ENCODE measurements at regions not wholly inside any gene's neighbourhood (a gene's known extent, or its start where the extent isn't known, plus 50 kb on each side); places are given as distances from the start of the nearest gene placed in this dataset.

DNA sequence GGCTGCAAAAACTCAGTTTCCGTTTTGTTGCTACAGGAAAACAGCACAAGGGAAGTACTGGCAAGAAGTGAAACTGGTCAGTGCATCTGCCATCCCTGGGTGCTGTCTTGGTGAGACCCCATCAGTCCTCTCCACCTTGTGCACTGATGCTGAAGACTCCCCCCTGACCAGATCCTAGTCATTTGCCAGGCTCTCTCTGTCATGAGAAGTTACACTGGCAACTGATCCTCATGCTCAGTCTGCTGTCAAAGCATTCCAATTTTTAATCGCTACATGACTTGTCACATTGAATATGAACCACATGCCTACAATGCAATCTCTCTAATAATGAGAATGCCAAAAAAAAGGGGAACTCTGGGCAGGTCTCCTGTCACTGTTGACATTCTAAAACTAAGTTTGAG, 296.5 kb downstream of the ZIC1 start:
- no peak; the same call in 1 of the 3 replicates for ATAC-seq
- RAD21 ChIA-PET (ENCODE audit: unreplicated experiment) = no interaction called here
- POLR2A ChIA-PET = no interaction called here
- no peak for FAIRE-seq
- CTCF ChIA-PET = no interaction called here
- Histone ChIP-seq H3K4me1 (ENCODE audit: control insufficient read depth, insufficient read depth, low read length) (no peaks in the 10 kb centered on the region), H3K36me3 (ENCODE audit: control insufficient read depth in 2 of 2, insufficient read depth in 2 of 2, low read length in 1 of 2) (no peaks in the 10 kb centered on the region), H3K27me3 (replicated peaks in 1 of 2; ENCODE audit: control insufficient read depth in 2 of 2, insufficient read depth in 2 of 2, low read length in 1 of 2) (no peaks in the 10 kb centered on the region), H3K9me3 (replicated peaks; ENCODE audit: control insufficient read depth, insufficient read depth, low read length) (no peaks in the 10 kb centered on the region), H4K20me1 (ENCODE audit: control insufficient read depth, insufficient read depth) (no peaks in the 10 kb centered on the region), H3K79me2 (ENCODE audit: control insufficient read depth, insufficient read depth, low read length) (no peaks in the 10 kb centered on the region), H3K4me2 (ENCODE audit: control insufficient read depth, insufficient read depth) (no peak overlapping the region), H2AFZ (ENCODE audit: control insufficient read depth, low read depth, low read length) (no peak overlapping the region), H3K27ac (ENCODE audit: control insufficient read depth, insufficient read depth) (no peak overlapping the region), H3K9ac (ENCODE audit: control insufficient read depth, insufficient read depth, low read length) (no peak overlapping the region), H3K4me3 (no peak overlapping the region)
- no peak for DNase-seq (ENCODE audit: low read depth, low spot score)
- in situ Hi-C loops (cut with MboI) = no loop called here
- intact Hi-C loops (cut with micrococcal nuclease; ENCODE audit: unreplicated experiment) = no loop called here
- SMC1A ChIA-PET (ENCODE audit: uncharacterized antibody, unreplicated experiment) = no interaction called here
- BruUV-seq (replicated peaks) = no TSS peak
- TF ChIP-seq CBX5 (IDR thresholded peaks at IDR 0.05; ENCODE audit: low read depth) (no peak), POLR2AphosphoS5 (IDR thresholded peaks at IDR 0.05; ENCODE audit: low read length) (no peak), RB1 (IDR thresholded peaks at IDR 0.05; ENCODE audit: borderline replicate concordance) (no peak), RCOR1 (conservative IDR thresholded peaks at IDR 0.05; ENCODE audit: low read depth, low read length) (no peak), CHD4 (IDR thresholded peaks at IDR 0.05) (no peak), CBFB (IDR thresholded peaks at IDR 0.05; ENCODE audit: low read depth) (no peak), POLR2AphosphoS2 (IDR thresholded peaks at IDR 0.05; ENCODE audit: low read depth, low read length) (no peak), RAD21 (IDR thresholded peaks at IDR 0.05; ENCODE audit: insufficient read depth, low read depth, low read length) (no peak), POU2F2 (IDR thresholded peaks at IDR 0.05; ENCODE audit: borderline replicate concordance, low read depth, low read length) (no peak), CHD2 (IDR thresholded peaks at IDR 0.05; ENCODE audit: borderline replicate concordance, low read depth, low read length) (no peak), TAF1 (IDR thresholded peaks at IDR 0.05; ENCODE audit: borderline replicate concordance, low read depth, low read length) (no peak), KLF5 (IDR thresholded peaks at IDR 0.05; ENCODE audit: partially characterized antibody) (no peak), JUNB (IDR thresholded peaks at IDR 0.05) (no peak), SMAD1 (IDR thresholded peaks at IDR 0.05; ENCODE audit: low read depth, partially characterized antibody) (no peak), SMAD5 (IDR thresholded peaks at IDR 0.05; ENCODE audit: low read depth) (no peak), DPF2 (IDR thresholded peaks at IDR 0.05) (no peak)
- TF ChIP-seq, protein P1, sequence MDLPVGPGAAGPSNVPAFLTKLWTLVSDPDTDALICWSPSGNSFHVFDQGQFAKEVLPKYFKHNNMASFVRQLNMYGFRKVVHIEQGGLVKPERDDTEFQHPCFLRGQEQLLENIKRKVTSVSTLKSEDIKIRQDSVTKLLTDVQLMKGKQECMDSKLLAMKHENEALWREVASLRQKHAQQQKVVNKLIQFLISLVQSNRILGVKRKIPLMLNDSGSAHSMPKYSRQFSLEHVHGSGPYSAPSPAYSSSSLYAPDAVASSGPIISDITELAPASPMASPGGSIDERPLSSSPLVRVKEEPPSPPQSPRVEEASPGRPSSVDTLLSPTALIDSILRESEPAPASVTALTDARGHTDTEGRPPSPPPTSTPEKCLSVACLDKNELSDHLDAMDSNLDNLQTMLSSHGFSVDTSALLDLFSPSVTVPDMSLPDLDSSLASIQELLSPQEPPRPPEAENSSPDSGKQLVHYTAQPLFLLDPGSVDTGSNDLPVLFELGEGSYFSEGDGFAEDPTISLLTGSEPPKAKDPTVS (IDR thresholded peaks at IDR 0.05; ENCODE audit: low read depth, low read length) = no peak
- TF ChIP-seq, protein P2, sequence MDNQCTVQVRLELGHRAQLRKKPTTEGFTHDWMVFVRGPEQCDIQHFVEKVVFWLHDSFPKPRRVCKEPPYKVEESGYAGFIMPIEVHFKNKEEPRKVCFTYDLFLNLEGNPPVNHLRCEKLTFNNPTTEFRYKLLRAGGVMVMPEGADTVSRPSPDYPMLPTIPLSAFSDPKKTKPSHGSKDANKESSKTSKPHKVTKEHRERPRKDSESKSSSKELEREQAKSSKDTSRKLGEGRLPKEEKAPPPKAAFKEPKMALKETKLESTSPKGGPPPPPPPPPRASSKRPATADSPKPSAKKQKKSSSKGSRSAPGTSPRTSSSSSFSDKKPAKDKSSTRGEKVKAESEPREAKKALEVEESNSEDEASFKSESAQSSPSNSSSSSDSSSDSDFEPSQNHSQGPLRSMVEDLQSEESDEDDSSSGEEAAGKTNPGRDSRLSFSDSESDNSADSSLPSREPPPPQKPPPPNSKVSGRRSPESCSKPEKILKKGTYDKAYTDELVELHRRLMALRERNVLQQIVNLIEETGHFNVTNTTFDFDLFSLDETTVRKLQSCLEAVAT (IDR thresholded peaks at IDR 0.05) = no peak
- TF ChIP-seq, protein P3, sequence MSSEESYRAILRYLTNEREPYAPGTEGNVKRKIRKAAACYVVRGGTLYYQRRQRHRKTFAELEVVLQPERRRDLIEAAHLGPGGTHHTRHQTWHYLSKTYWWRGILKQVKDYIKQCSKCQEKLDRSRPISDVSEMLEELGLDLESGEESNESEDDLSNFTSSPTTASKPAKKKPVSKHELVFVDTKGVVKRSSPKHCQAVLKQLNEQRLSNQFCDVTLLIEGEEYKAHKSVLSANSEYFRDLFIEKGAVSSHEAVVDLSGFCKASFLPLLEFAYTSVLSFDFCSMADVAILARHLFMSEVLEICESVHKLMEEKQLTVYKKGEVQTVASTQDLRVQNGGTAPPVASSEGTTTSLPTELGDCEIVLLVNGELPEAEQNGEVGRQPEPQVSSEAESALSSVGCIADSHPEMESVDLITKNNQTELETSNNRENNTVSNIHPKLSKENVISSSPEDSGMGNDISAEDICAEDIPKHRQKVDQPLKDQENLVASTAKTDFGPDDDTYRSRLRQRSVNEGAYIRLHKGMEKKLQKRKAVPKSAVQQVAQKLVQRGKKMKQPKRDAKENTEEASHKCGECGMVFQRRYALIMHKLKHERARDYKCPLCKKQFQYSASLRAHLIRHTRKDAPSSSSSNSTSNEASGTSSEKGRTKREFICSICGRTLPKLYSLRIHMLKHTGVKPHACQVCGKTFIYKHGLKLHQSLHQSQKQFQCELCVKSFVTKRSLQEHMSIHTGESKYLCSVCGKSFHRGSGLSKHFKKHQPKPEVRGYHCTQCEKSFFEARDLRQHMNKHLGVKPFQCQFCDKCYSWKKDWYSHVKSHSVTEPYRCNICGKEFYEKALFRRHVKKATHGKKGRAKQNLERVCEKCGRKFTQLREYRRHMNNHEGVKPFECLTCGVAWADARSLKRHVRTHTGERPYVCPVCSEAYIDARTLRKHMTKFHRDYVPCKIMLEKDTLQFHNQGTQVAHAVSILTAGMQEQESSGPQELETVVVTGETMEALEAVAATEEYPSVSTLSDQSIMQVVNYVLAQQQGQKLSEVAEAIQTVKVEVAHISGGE (CRISPR knock-in tag; IDR thresholded peaks at IDR 0.05) = no peak
- WGBS (ENCODE audit: insufficient coverage, insufficient replicate concordance, low lambda C conversion rate, missing lambda C conversion rate) = 30% methylated on average over 2 of the region's 2 CpGs
